COLO829 (cell line): ENCODE measurements at regions not wholly inside any gene's neighbourhood (a gene's known extent, or its start where the extent isn't known, plus 50 kb on each side); places are given as distances from the start of the nearest gene placed in this dataset.

Experiments
- DNase-seq: peaks from one replicate; pipeline ENCODE4 v3.0.0; 2012; ENCODE audit warnings: low spot score

DNA sequence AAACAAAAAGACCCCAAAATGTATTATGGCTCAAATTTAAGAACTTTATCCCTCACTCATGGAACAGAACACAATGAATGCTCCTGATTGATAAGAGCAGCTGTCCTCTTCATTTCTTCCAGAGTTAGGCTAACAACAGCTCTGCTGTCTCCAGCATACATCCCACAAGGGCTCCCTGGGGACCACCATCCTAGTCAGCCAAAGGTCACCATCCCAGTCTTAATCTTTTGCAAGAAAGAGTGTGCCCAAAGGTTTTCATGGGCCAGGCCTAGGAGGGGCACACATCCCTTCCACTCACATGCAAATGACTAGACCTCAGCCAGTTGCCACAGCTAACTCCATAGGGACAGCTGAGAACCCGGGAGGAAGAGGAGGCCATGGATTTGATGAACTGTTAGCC lies 555.3 kb downstream of the BUD13 start:
- DNase-seq: no peak

GRCh38 chr11:116217006-116217405 lies 555.8 kb downstream of the BUD13 start:
- peak; percentile 38 for DNase-seq

DNA sequence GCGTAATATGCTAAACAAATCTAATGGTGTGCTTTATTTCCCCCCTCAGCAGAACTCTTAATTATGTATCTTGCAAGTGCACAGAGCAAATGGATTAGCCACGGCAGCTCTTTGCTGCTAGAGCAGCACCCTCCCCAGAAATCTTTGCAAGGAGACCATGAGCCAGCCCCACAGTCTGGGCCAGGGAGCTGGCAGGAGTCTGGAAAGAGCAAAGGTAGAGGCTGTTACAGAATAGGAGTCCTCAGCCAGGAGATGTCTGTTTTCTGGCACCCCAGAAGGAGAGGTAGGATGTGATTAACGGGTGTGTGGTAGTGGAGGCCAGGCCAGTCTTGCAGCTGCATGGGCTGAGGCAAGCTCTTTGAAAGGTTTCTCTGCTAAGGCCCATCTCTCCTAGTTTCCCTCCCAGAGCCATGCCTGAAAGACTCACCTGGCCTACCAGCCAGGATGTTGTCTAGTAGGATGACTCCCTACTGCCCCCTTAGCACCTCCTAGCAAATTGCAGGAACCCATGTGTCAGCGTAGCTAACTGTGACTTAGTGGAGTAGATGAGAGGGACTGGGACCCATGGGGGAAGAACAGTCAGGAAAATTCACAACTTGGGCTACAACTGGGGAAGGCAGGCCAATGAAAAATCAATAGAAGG lies 557.2 kb downstream of the BUD13 start:
- no peak for DNase-seq

GRCh38 chr11:116211147-116211546 lies 561.6 kb downstream of the BUD13 start:
- DNase-seq: no peak

DNA sequence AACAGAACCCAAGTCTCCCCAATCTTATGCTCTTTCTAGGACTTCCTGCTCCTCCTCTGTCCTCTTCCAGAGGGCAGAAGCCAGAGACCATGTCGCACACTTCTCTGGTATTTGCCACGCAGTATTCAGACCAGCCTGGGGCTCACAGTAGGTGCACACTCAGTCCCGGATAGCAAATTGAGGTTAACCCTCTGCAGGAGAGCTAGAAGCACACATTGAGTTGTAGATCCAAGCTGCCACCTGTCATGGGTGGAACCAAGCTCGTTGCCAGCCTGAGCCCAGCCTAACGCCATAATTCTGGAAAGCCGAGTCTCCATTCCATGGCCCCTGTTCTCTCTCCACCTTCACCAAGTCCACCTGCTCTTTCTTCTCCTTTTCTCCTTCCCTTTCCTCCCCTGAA lies 562.1 kb downstream of the BUD13 start:
- DNase-seq: no peak

DNA sequence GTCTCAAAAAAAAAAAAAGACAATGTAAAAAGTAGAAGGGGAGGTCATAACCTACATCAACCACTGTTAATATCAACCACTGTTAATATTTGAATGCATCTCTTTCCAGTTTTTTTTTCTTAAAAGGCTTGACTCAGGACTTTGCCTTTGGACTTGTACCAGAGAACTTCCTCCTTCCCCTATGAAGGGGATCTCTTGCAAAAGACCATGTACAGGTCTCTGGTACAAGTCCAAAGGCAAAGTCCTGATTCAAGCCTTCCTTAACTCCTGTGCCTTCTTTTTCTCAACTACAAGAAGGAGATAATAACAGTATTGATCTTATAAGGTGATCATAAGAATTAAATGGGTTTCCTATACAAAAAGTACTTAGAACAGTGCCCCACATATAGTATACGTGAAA lies 563.5 kb downstream of the BUD13 start:
- DNase-seq: no peak

DNA sequence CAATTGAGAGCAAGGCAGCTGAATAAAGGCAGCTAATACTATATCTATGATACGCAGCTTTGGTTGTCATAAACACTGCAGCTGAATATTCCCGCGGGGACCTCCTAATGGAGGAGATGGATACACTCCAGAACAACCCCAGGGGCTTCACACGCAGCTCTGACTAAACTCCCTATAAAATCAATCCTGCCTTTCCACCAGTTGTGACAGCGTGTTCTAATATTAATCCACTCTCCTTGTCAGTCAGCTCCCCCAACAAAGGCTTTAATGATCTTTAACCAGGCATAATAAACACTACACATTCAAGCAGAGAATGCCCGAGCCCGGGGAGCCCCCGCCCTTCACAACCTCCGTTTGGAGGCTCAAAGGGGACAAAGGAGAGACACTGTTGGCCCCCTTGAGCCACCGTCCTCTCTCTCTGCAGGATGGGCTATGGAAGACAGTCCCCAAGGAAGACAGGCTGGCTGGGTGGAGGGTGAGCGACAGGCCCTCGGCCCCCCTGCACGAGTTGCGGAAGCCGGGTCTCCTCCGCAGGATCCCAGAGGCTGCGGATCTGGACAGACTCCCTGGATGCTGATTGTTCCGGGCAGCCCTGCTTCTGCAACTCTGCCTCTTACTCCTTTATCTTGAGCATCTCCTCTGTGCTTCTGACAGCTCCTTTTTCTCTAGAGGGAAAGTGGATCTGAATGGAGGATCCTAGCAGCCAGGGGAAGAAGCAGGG lies 565.2 kb downstream of the BUD13 start:
- DNase-seq: no peak

- no peak for DNase-seq
Measured at GRCh38 chr11:116207019-116207418, 565.8 kb downstream of the BUD13 start.

DNA sequence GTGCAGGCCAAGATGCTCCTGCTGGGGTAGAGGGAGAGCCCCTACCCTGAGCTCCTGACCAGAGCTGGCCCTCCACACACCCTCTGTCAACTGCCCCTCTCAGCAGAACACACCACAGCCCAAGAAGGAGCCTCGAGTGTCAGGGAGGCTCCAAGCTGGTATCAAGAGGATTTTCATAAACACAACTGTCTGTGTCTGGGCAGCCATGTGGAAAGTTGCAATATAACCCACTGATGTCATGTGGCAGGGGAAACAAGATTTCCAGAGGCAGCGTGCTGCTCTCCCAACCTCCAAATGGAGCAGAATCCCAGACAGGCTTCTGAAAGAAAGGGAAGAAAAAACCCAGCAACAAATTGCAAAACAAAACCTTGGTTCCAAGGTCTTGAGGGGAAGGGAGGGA lies 569.9 kb downstream of the BUD13 start:
- no peak for DNase-seq

DNA sequence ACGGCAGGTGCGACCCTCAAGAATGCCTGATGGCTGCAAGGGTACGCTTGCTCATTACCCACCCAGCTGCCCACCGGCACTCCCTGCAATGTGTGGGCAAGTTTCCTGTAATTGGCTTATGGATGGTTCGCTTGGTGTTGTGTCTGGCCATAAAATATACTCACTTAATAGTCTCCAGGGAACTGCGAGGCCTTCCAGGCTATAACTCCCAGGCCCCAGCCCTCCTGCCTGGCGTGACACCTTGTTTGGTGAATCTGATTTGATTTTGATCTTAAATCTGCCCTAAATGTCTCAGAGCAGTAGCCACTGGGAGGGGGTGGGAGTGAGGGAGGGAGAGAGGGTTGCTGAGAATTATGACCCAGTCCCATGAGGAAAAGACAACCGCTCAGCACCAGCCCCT lies 572.2 kb downstream of the BUD13 start:
- DNase-seq: no peak

DNA sequence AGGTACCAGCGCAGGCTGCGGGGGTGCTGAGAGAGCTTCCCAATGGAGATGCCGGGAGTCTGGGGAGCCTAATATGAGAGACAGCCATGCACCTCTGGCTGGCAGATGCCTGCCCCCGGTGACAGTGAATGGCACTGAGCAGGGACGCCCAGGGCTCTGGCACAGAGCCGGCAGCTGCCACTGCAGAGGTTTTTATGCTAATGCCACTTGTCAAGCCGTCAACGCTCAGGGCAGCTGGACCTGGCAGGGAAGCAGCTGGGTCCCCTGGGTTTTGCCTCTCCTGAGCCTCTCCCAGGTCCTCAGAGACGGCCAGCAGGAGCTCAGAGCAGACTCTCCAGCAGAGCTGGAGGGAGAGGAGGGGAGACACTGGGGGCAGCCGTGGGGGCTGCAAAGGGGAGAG lies 573.6 kb downstream of the BUD13 start:
- no peak for DNase-seq

GRCh38 chr11:116194156-116194904 lies 578.5 kb downstream of the BUD13 start:
- DNase-seq: no peak

DNA sequence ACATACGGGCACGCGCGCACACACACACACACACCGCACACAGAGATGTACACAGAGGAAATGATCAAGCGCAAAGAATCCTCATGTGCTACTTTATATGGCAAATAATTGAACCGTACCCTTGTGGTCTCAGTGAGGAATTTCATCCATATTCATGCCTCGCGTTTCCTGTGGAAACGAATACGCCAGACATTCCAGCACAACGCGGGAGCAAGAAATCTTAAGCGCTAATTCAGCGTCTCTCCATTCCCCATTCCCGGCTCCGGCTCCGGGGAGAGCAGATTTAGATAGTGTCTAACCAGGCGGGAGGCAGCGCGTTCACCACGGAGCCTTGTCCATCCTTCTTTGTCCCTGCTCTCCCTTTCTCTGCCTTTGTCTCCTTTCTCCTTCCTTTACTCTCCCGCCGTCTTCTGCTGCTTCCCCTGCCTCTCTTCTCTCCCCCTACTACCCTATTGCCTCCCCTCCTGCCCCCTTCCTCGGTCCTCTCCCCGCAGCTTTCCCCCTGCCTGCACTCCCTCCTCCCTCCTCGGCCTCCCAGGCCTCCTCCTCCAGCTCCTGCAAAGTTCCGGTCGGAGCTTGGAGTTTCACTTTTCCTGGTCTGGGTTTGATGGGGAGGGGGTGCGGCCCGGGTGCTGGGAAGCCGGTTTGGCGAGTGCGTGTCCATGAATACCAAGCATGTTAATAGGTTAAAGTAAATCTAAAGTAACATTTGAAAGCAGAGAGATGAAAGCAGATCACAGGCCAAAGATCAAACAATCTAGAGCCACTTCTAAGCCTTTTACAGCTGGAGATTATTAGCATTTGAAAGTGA lies 579.3 kb downstream of the BUD13 start:
- peak; percentile 28 for DNase-seq

DNA sequence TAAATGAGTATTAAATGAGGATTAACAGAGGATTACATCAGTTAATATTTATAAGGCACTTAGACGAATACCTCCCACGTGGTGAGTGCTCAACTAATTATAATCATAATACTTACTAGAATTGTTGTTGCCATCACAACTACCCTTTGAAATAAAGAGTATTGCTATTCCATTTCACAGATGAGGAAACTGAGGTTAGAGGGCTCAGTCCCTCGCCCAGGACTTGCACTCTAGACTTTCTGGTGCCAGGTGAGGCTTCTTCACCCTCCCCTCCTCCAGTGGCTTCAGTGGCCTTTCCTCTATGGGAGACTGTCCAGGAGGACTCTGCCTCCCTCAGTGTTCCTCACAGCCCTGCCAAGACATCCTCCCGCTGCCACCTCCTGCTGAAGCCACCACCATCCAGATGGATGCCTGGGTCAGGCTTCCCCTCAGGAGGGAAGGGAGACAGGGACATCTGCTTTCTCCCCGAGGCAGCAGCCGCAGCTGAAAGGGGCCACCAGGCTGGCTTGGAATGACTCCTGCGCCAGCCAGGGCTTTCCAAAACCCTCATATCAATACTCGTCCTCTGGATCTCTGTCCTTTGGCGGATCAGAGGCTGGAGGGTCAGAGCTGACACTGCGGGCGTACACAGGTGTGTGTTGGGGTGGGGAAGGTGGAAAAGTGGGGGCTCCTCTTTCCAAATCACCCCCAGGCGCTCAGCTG lies 580.1 kb downstream of the BUD13 start:
- no peak for DNase-seq

DNA sequence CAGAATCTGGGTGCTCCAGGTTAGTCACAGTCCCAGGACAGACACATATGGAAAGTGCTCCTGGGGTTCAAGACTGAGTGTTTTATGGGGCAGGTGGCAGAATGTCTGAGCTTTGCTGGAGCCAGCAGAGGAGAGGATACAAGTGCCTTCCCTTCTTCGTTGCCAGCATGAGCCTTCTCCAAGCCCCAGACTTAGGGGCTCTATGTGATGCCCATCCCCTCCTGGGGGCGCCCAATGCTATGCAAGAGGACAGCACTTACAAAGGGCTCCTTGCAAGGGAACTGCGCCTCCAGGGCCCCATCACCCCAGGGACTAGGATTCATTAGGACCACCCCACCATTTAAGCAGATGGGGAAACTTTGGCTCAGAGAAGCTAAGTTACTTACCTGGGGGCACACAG lies 581.9 kb downstream of the BUD13 start:
- no peak for DNase-seq

DNA sequence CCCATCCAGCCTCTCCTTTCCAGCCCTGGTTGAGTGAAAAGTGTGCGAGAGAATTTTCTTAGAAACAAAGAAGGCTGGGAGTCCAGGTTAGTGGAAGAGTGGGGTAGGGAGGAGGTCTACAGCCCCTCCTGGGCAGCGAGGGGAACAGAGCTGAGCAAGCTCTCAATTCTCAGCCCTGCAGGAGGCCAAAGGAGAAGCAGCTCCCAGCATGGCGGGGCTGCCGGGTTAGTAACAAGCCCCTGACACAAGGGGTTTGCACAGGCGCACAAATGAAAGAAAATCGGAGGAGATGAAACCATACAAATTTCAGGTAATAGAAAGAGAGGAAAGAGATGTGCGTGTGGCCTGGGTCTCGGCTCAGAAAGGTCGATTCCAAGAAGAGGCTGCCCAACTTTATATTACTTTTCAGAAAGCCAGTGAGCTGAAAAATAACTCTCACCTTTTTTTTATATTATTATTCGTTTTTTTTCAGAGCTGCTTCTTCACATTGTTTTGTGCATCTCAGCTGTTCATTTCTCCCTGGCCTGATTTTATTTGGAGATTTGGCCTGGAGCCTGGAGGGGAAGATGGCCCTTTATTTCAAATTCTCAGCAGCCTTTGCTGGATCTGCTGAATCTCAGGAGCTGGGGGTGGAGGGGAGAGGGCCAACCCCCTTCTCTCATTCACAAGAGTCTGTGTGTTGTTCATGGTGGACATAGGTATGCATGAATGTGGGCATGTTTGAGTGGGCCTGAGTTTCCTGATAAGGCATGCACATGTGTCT lies 583.2 kb downstream of the BUD13 start:
- DNase-seq: no peak

GRCh38 chr11:116188350-116188749 lies 584.4 kb downstream of the BUD13 start:
- no peak for DNase-seq

DNA sequence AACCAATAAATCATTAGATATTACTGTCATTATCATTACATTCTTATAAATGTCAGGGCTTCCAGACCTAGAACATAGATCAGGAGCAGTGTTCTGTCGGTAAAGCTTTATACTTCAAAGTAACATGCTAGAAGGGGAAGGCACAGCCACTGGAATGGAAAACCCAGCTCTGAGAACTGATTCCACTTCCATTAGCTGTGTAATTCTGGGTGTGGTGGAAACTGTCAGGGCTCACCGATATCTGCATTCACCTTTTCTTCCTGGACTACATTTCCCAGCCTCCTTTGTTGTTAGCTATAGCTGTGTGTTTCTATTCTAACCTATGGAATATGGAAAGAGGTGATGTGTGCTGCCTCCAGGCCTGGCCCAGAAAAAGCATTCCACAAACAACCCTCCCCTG lies 585.8 kb downstream of the BUD13 start:
- no peak for DNase-seq

GRCh38 chr11:116185551-116185950 lies 587.2 kb downstream of the BUD13 start:
- DNase-seq: no peak

DNA sequence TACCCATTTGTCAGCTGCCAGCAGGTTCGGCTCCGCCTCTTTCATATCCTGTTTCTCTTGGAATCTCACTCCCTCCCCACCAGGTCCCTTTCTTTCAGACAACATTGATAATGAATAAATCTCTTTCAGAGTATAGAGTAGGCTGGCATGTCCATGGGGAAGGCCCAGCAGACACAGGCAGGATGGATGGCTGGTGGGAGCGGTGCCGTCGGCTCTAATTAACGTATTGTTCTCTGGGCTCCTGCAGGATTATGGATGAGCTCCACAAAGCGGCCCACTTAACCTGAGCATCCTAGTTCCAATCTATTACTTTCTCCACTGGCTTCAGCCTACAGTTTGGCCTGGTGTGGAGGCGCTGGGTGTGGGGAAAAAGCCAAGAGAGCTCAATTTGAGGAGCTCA lies 588.0 kb downstream of the BUD13 start:
- no peak for DNase-seq

DNA sequence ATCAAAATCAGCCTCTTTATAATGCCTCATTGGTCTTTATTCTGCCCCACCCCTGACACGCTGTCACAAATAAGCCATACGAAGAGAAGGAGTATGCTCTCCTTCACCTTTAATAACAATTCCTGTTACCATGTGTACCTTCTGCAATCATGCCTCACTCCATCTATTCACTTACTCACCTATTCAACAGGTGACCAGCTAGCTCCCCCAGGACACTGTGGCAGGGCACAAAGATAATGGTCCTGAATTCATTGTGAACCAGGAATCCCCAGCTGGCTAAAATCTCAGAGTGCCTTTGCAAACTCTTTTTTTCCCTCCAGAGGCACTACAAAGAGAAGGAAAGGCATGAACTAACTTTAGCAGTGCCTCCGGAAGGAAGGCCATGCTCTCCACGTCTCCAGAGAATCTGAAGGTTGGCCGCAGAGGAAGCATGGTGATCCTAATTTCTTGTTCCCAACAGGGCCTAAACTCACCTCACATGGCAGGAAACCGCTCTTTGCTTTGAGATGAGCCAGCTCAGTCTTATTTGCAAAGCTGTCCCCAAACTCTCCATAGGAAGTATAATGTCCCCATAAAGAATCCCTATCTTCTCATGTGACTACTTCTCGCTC lies 590.3 kb downstream of the BUD13 start:
- no peak for DNase-seq
